Central memory CD8-positive, alpha-beta T cell (primary cell): ENCODE measurements at regions not wholly inside any gene's neighbourhood (a gene's known extent, or its start where the extent isn't known, plus 50 kb on each side); places are given as distances from the start of the nearest gene placed in this dataset.

Experiments used
- ATAC-seq: fragments of 150-1000 bp; cut with Tn5 transposase; replicated peaks from 2 replicates; pipeline ENCODE4 v1.10.0; 2022; ENCODE audit warnings: mild to moderate bottlenecking, moderate FRiP score, moderate number of reproducible peaks; ENCODE audit not compliant: poor library complexity, severe bottlenecking; ENCODE audit errors: extremely low read depth
- DNase-seq, 2 donors: peaks; one replicate each; pipeline ENCODE4 v3.0.0; 2021; ENCODE audit warnings: low spot score in 2 of 2
- H3K27ac Mint-ChIP-seq: one replicate; pipeline ENCODE4 v1.8.0; 2022; ENCODE audit warnings: low read depth, mild to moderate bottlenecking, moderate library complexity, mixed read lengths
- H3K27me3 Mint-ChIP-seq: one replicate; pipeline ENCODE4 v1.8.0; 2022; ENCODE audit warnings: mixed read lengths
- H3K36me3 Mint-ChIP-seq: one replicate; pipeline ENCODE4 v1.8.0; 2022; ENCODE audit warnings: mild to moderate bottlenecking, moderate library complexity, mixed read lengths; ENCODE audit not compliant: insufficient read depth
- H3K4me1 Mint-ChIP-seq: one replicate; pipeline ENCODE4 v1.8.0; 2022; ENCODE audit warnings: mixed read lengths
- H3K4me3 Mint-ChIP-seq: one replicate; pipeline ENCODE4 v1.8.0; 2022; ENCODE audit warnings: mild to moderate bottlenecking, moderate library complexity, mixed read lengths
- H3K9me3 Mint-ChIP-seq: one replicate; pipeline ENCODE4 v1.8.0; 2022; ENCODE audit warnings: mixed read lengths

DNA sequence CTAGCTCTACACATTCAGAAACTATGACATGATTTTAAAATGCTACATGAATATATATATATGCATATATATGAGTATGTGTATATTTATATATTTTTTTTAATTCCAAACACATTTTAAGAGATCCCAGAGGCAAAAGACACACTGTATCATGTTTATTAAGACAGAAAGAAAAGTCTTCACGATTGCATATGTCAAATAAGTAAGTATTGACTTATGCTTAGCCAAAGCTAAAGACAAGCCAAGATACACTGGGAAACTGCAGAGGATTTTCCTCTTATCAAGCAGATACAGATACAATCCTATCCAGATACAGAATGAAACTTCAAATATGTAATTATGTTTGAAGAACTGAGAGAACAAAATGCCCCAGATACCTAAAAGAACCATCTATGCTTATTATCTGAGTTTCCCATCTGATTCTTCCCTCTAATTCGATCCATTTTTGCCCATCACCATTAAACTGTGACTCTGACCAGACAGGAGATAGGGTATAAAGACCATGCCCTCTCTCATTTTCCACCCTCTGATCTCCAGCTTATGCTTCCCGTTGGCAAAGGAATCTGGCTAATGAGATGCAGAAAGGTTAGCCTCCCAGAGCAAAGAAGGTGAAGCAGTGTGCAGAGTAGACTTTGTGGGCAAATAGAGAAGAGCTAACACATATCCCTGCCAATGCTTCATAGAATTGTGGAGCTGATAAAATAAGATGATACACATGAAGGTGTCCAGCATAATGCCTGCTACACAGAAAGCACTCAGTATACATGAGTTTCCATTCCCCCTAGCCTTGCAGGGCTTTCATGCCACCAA is 131.0 kb upstream of the TARS1 start:
- no peak for DNase-seq
- peaks cover 2% of the 10 kb centered on the region for H3K36me3 Mint-ChIP-seq

DNA sequence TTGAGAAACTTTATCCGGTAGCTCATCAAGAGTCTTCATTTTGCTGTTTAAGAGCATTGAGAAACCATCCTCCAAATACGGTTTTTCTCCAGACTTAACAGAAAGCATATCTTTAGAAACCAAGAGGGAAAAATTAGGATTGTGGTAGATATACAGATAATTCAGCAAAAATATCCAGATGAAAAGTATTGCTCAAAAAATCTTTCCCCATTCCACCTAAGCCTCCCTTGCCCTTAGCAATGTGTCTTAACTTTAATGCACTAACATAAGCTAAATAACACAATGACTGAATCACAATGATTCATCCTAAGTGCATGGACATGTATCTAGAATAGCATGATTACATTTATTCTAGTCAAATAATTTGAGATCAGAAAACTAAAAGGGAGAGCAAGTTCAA is 130.3 kb upstream of the TARS1 start:
- Mint-ChIP-seq H3K4me3 (no peak overlapping the region), H3K9me3 (peaks cover 7% of the 10 kb centered on the region), H3K27ac (no peak overlapping the region), H3K36me3 (peaks cover 2% of the 10 kb centered on the region), H3K27me3 (no peaks in the 10 kb centered on the region), H3K4me1 (no peaks in the 10 kb centered on the region)
- no peak for DNase-seq
- ATAC-seq, result no peak

More for the DNA sequence above, 131.0 kb upstream of the TARS1 start:
- no peak for ATAC-seq
- H3K27ac Mint-ChIP-seq, result no peak overlapping the region
- H3K4me3 Mint-ChIP-seq, result no peak overlapping the region
- H3K27me3 Mint-ChIP-seq, result no peaks in the 10 kb centered on the region
- H3K4me1 Mint-ChIP-seq, result no peaks in the 10 kb centered on the region
- H3K9me3 Mint-ChIP-seq, result peaks cover 10% of the 10 kb centered on the region

DNA sequence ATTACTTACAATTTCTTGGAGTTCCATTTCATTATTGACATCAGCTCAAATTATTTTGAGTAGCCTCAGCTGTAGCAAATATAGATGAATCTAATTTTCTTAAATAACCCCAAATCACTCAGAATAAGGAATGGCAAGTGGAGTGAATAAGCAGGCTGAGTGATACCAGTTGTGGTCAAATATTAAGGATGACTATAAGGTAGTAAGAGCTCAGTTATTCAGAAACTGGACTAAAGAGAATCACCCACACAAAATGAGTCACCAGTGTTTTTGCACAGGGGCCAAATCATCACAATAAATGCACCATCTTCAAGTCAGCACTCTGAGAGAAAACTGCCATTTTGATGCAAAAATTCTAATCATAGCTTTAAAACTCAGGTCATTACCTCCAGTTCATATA is 128.9 kb upstream of the TARS1 start:
- H3K9me3 Mint-ChIP-seq, result peaks cover 4% of the 10 kb centered on the region
- H3K4me1 Mint-ChIP-seq, result no peaks in the 10 kb centered on the region
- DNase-seq (no peak), ATAC-seq (no peak)
- no peak overlapping the region for H3K27ac Mint-ChIP-seq
- H3K4me3 Mint-ChIP-seq, result no peak overlapping the region
- H3K36me3 Mint-ChIP-seq, result peaks cover 2% of the 10 kb centered on the region
- no peaks in the 10 kb centered on the region for H3K27me3 Mint-ChIP-seq

DNA sequence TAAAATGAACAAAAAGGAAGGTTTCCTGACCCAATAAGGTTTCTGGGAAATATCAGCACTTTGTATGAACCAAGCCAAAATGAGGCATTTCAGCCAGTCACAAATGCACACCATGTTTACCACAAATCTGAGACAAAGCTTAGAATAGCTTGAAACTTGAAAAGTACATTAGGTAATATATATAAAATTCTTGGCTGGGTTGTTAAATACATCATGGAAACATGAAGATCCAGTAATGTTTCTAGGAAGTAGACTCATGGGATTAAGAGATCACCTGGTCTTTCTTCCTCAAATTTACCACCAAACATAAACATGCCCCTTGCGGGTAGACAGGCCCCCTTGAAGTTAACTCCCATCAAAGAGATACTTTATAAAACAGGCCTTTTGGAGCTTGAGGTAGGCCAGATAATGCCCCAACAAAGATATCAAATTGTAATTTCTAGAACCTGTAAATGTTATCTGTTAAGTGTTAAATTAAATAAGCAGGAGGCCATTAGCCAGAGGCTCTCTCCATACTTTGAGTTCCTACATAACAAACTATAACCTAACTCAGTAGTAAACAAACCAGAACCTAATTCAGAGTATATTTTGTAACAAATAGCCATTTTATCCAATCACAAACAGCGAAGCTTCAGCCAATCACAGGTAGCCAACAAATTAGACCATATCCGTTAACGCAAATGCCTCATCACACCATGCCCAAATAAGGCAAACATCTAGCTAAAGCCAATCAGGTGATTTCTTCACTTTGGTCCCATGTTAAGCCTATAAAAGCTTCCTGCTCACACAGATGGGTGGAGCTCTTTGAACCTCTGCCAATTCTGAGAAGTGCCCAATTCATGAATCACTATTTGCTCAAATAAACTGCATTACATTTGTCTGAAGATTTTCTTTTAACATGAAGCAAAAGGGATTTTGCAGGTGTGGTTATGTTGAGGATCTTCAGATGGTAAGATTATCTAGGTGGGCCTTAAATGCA is 127.9 kb upstream of the TARS1 start:
- no peak overlapping the region for H3K4me3 Mint-ChIP-seq
- no peaks in the 10 kb centered on the region for H3K27me3 Mint-ChIP-seq
- H3K27ac Mint-ChIP-seq, result no peak overlapping the region
- H3K36me3 Mint-ChIP-seq, result peaks cover 2% of the 10 kb centered on the region
- DNase-seq (no peak), ATAC-seq (no peak)
- H3K9me3 Mint-ChIP-seq, result peaks cover 4% of the 10 kb centered on the region
- no peaks in the 10 kb centered on the region for H3K4me1 Mint-ChIP-seq

GRCh38 chr5:33315189-33315588 is 125.6 kb upstream of the TARS1 start:
- DNase-seq, result no peak

GRCh38 chr5:33316773-33317172 is 124.0 kb upstream of the TARS1 start:
- DNase-seq (no peak), ATAC-seq (no peak)
- H3K9me3 Mint-ChIP-seq, result no peaks in the 10 kb centered on the region
- no peaks in the 10 kb centered on the region for H3K36me3 Mint-ChIP-seq
- no peak overlapping the region for H3K4me3 Mint-ChIP-seq
- no peaks in the 10 kb centered on the region for H3K4me1 Mint-ChIP-seq
- H3K27me3 Mint-ChIP-seq, result no peaks in the 10 kb centered on the region
- H3K27ac Mint-ChIP-seq, result no peak overlapping the region

More at GRCh38 chr5:33315189-33315588, 125.6 kb upstream of the TARS1 start:
- Mint-ChIP-seq H3K4me3 (no peak overlapping the region), H3K36me3 (no peaks in the 10 kb centered on the region), H3K4me1 (no peaks in the 10 kb centered on the region), H3K27me3 (no peaks in the 10 kb centered on the region), H3K27ac (no peak overlapping the region), H3K9me3 (peaks cover 4% of the 10 kb centered on the region)
- no peak for ATAC-seq

GRCh38 chr5:33317271-33317670 is 123.5 kb upstream of the TARS1 start:
- Mint-ChIP-seq H3K4me3 (no peak overlapping the region), H3K4me1 (no peaks in the 10 kb centered on the region), H3K9me3 (no peaks in the 10 kb centered on the region), H3K27me3 (no peaks in the 10 kb centered on the region), H3K36me3 (no peaks in the 10 kb centered on the region), H3K27ac (no peak overlapping the region)
- no peak for ATAC-seq
- DNase-seq, result no peak

- DNase-seq, result no peak
- H3K27ac Mint-ChIP-seq, result no peak overlapping the region
- H3K27me3 Mint-ChIP-seq, result no peaks in the 10 kb centered on the region
- H3K4me1 Mint-ChIP-seq, result no peaks in the 10 kb centered on the region
- no peak overlapping the region for H3K4me3 Mint-ChIP-seq
- no peaks in the 10 kb centered on the region for H3K36me3 Mint-ChIP-seq
- H3K9me3 Mint-ChIP-seq, result peaks cover 3% of the 10 kb centered on the region
- ATAC-seq, result no peak
Measured at GRCh38 chr5:33319151-33319550, 121.6 kb upstream of the TARS1 start.

GRCh38 chr5:33319841-33320240 is 120.9 kb upstream of the TARS1 start:
- peaks cover 6% of the 10 kb centered on the region for H3K9me3 Mint-ChIP-seq
- H3K27ac Mint-ChIP-seq, result no peak overlapping the region
- no peaks in the 10 kb centered on the region for H3K27me3 Mint-ChIP-seq
- no peak for ATAC-seq
- DNase-seq, result no peak
- H3K4me1 Mint-ChIP-seq, result no peaks in the 10 kb centered on the region
- H3K36me3 Mint-ChIP-seq, result no peaks in the 10 kb centered on the region
- H3K4me3 Mint-ChIP-seq, result no peak overlapping the region

DNA sequence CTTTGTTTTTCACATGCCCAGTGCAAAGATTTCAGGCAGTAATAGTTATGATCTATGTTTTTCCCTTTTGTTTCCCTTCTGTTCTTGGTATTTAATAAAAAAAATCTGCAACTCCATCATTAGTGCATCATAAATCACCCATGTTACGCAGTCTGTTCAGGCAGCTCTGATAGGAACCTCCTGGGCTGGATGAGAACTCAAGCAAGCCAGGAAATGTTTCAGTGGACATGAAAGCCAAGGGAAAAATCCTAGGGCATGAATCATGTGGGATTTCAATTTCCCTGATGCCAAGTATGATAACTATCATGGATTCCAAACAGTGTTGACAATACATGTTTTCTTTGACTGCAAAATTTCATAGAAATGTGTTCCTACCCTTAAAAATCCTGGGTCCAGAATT is 119.7 kb upstream of the TARS1 start:
- Mint-ChIP-seq H3K9me3 (peaks cover 6% of the 10 kb centered on the region), H3K4me1 (no peaks in the 10 kb centered on the region), H3K4me3 (no peak overlapping the region), H3K27ac (no peak overlapping the region), H3K36me3 (no peaks in the 10 kb centered on the region), H3K27me3 (no peaks in the 10 kb centered on the region)
- DNase-seq (no peak), ATAC-seq (no peak)

DNA sequence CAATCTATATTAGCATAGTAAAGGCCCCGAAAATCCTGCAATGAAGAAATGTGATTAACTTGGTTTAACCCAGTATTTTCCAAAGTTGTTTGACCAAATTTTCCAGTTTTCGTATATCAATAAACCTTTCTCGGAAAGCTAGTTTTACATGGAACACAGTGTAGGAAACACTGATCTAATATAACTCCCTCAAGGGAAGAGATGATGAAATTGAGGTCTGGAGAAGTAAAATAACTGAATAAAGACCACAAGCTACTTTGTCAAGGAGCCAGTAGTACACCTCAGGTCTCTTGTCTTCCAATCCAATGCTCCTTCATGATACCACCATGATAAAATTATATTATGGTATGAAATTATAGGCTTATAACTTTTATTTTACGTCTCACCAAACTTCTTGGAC is 118.1 kb upstream of the TARS1 start:
- Mint-ChIP-seq H3K27ac (no peak overlapping the region), H3K4me1 (no peaks in the 10 kb centered on the region), H3K4me3 (no peak overlapping the region), H3K27me3 (no peaks in the 10 kb centered on the region), H3K36me3 (no peaks in the 10 kb centered on the region), H3K9me3 (peaks cover 6% of the 10 kb centered on the region)
- DNase-seq (no peak), ATAC-seq (no peak)

- H3K36me3 Mint-ChIP-seq, result no peaks in the 10 kb centered on the region
- H3K27me3 Mint-ChIP-seq, result no peaks in the 10 kb centered on the region
- no peak overlapping the region for H3K27ac Mint-ChIP-seq
- peaks cover 6% of the 10 kb centered on the region for H3K9me3 Mint-ChIP-seq
- no peak overlapping the region for H3K4me3 Mint-ChIP-seq
- H3K4me1 Mint-ChIP-seq, result no peaks in the 10 kb centered on the region
- DNase-seq, result no peak
- no peak for ATAC-seq
Measured at GRCh38 chr5:33324667-33325307, 116.0 kb upstream of the TARS1 start.
